ENCODE measurements at regions not wholly inside any gene's neighbourhood (a gene's known extent, or its start where the extent isn't known, plus 50 kb on each side); places are given as distances from the start of the nearest gene placed in this dataset.

DNA sequence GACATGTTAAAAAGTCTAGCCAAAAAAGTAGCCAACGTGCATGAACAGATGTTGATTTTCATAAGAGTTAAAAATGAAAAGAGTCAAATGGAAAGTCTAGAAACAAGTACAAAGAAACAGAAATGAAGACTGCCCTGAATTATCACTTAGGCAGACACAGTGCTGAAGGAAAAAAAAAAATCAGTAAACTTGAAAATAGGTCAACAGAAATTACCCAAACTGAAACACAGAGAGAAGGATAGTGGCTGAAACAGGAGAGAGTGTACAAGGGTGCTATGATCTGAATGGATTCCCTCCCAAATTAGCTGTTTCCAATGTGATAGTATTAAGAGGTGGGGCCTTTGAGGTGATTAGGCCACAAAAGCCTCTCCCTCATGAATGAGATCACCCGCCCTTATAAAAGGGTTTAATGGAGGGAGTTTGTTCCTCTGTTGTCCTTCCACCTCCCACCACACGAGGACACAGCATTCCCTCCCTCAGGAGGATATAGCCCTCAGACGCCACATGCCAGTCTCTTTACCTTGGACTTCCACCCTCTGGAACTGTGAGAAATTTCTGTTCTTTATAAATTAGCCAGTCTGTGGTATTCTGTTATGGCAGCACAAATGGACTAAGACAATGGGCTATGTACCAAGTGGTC, 249.7 kb downstream of the AHR start:
- ChIA-PET CTCF (interaction anchor here (0.7 kb wide), 2 partner anchors 443 to 844 kb away, joined by 3 read pairs; no protein-coding TSS in a partner anchor), POLR2A (interaction anchor here (0.9 kb wide), 1 partner anchor 11 kb away, joined by 3 read pairs; no protein-coding TSS in a partner anchor)
- Mint-ChIP-seq H3K4me3 (ENCODE audit: unreplicated experiment) (no peak overlapping the region), H3K4me1 (ENCODE audit: insufficient read depth, unreplicated experiment) (peaks cover 20% of the 10 kb centered on the region), H3K9me3 (ENCODE audit: unreplicated experiment) (no peaks in the 10 kb centered on the region), H3K27me3 (ENCODE audit: insufficient read depth, unreplicated experiment) (no peaks in the 10 kb centered on the region), H3K36me3 (ENCODE audit: insufficient read depth, unreplicated experiment) (no peaks in the 10 kb centered on the region), H3K27ac (ENCODE audit: low read depth, unreplicated experiment) (no peak overlapping the region)
- TF ChIP-seq, protein P1, sequence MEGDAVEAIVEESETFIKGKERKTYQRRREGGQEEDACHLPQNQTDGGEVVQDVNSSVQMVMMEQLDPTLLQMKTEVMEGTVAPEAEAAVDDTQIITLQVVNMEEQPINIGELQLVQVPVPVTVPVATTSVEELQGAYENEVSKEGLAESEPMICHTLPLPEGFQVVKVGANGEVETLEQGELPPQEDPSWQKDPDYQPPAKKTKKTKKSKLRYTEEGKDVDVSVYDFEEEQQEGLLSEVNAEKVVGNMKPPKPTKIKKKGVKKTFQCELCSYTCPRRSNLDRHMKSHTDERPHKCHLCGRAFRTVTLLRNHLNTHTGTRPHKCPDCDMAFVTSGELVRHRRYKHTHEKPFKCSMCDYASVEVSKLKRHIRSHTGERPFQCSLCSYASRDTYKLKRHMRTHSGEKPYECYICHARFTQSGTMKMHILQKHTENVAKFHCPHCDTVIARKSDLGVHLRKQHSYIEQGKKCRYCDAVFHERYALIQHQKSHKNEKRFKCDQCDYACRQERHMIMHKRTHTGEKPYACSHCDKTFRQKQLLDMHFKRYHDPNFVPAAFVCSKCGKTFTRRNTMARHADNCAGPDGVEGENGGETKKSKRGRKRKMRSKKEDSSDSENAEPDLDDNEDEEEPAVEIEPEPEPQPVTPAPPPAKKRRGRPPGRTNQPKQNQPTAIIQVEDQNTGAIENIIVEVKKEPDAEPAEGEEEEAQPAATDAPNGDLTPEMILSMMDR (IDR thresholded peaks at IDR 0.05; ENCODE audit: unreplicated experiment), result no peak
- no peak for DNase-seq (ENCODE audit: unreplicated experiment)
- intact Hi-C loops (cut with micrococcal nuclease), result no loop called here
- BruUV-seq (replicated peaks), result no TSS peak

DNA sequence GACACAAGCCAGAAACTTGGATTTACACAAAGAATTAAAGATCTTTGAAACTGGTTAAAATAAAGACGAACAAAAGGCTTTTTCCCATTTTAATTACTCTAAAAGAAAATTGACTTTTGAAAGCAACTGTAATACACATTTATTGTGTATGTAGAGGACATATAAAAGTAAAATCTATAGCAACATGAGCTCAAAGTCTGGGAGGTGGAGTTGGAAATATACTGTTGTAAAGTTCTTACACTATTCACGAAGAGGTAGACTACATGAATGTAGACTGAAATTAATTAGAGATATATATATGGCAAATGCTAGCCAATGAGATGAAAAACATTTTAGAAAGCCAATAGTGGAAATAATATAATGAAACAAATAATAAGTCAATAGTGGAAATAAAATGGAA, 251.0 kb downstream of the AHR start:
- no peak overlapping the region for H3K4me3 Mint-ChIP-seq (ENCODE audit: unreplicated experiment)
- no peak for DNase-seq (ENCODE audit: unreplicated experiment)
- no TSS peak for BruUV-seq (replicated peaks)
- intact Hi-C loops (cut with micrococcal nuclease), result no loop called here
- H3K27ac Mint-ChIP-seq (ENCODE audit: low read depth, unreplicated experiment), result no peak overlapping the region
- peaks cover 19% of the 10 kb centered on the region for H3K4me1 Mint-ChIP-seq (ENCODE audit: insufficient read depth, unreplicated experiment)
- no peaks in the 10 kb centered on the region for H3K9me3 Mint-ChIP-seq (ENCODE audit: unreplicated experiment)
- TF ChIP-seq, protein P1 (IDR thresholded peaks at IDR 0.05; ENCODE audit: unreplicated experiment), result no peak
- no peaks in the 10 kb centered on the region for H3K36me3 Mint-ChIP-seq (ENCODE audit: insufficient read depth, unreplicated experiment)
- no peaks in the 10 kb centered on the region for H3K27me3 Mint-ChIP-seq (ENCODE audit: insufficient read depth, unreplicated experiment)
- CTCF ChIA-PET, result interaction anchor here (0.6 kb wide), 1 partner anchor 242 kb away, joined by 4 read pairs; no protein-coding TSS in a partner anchor
- POLR2A ChIA-PET, result no interaction called here

DNA sequence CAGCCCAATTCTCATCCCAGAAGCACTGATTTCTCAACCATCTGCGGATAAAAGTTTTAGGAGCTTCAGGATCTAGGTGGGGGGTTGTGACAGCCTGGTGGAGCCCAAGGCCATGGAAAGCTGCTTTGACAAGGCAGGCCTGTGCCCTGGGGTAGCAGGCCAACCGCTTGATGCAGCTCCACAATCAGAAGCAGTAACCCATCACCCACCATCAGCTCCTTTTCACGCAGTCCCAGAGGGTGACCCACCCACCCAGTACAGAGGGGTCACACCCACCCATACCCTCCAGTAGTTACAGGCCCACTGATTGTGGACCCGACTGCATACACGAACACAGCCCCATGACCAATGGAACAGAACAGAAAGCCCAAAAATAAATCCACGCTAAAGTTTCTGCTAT, 253.9 kb downstream of the AHR start:
- intact Hi-C loops (cut with micrococcal nuclease), result no loop called here
- BruUV-seq (replicated peaks), result no TSS peak
- H3K36me3 Mint-ChIP-seq (ENCODE audit: insufficient read depth, unreplicated experiment), result no peaks in the 10 kb centered on the region
- DNase-seq (ENCODE audit: unreplicated experiment), result no peak
- no peak overlapping the region for H3K27ac Mint-ChIP-seq (ENCODE audit: low read depth, unreplicated experiment)
- no peaks in the 10 kb centered on the region for H3K27me3 Mint-ChIP-seq (ENCODE audit: insufficient read depth, unreplicated experiment)
- TF ChIP-seq, protein P1 (IDR thresholded peaks at IDR 0.05; ENCODE audit: unreplicated experiment), result no peak
- H3K4me1 Mint-ChIP-seq (ENCODE audit: insufficient read depth, unreplicated experiment), result peaks cover 6% of the 10 kb centered on the region
- no peaks in the 10 kb centered on the region for H3K9me3 Mint-ChIP-seq (ENCODE audit: unreplicated experiment)
- no peak overlapping the region for H3K4me3 Mint-ChIP-seq (ENCODE audit: unreplicated experiment)
- ChIA-PET POLR2A (no interaction called here), CTCF (no interaction called here)

DNA sequence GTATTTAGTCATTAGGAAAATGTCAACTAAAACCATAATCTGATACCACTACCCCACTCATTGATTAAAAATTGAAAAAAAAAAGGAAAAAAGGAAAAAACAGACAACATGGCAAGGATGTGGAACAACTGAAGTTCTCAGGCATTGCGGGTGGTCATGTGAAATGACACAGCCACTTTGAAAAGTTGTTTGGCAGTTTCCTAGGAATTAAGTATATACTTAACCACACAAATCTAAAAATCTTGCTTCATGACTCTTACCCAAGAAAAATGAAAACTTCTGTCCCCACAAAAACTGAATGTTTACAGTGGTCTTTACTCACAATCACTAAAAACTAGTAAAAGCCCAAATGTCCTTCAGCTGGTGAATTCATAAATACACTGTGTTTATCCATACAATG, 254.5 kb downstream of the AHR start:
- peaks cover 12% of the 10 kb centered on the region for H3K4me1 Mint-ChIP-seq (ENCODE audit: insufficient read depth, unreplicated experiment)
- ChIA-PET CTCF (no interaction called here), POLR2A (interaction anchor here (1.0 kb wide), 1 partner anchor 63 kb away, joined by 4 read pairs; no protein-coding TSS in a partner anchor)
- no TSS peak for BruUV-seq (replicated peaks)
- no peak for DNase-seq (ENCODE audit: unreplicated experiment)
- H3K36me3 Mint-ChIP-seq (ENCODE audit: insufficient read depth, unreplicated experiment), result no peaks in the 10 kb centered on the region
- H3K27ac Mint-ChIP-seq (ENCODE audit: low read depth, unreplicated experiment), result no peak overlapping the region
- intact Hi-C loops (cut with micrococcal nuclease), result no loop called here
- no peaks in the 10 kb centered on the region for H3K9me3 Mint-ChIP-seq (ENCODE audit: unreplicated experiment)
- TF ChIP-seq, protein P1 (IDR thresholded peaks at IDR 0.05; ENCODE audit: unreplicated experiment), result no peak
- no peaks in the 10 kb centered on the region for H3K27me3 Mint-ChIP-seq (ENCODE audit: insufficient read depth, unreplicated experiment)
- H3K4me3 Mint-ChIP-seq (ENCODE audit: unreplicated experiment), result no peak overlapping the region
